ENCODE measurements at regions not wholly inside any gene's neighbourhood (a gene's known extent, or its start where the extent isn't known, plus 50 kb on each side); places are given as distances from the start of the nearest gene placed in this dataset.
"Not testable (repeated sequence)": the region's sequence is repeated elsewhere in the genome, so short reads cannot be mapped to it uniquely, and the experiment has no call there.

- Histone ChIP-seq H3K4me1 (no peaks in the 10 kb centered on the region), H3K36me3 (no peaks in the 10 kb centered on the region), H3K4me3 (no peak overlapping the region), H3K27ac (no peak overlapping the region), H3K27me3 (peaks cover 3% of the 10 kb centered on the region), H3K9me3 (no peaks in the 10 kb centered on the region)
- no peak for DNase-seq (ENCODE audit: low spot score in 2 of 2)
- WGBS: 63% methylated on average over 6 of the region's 6 CpGs
- TF ChIP-seq CTCF (IDR thresholded peaks at IDR 0.05) (no peak), POLR2A (IDR thresholded peaks at IDR 0.05) (no peak), EP300 (IDR thresholded peaks at IDR 0.05) (no peak), POLR2AphosphoS5 (IDR thresholded peaks at IDR 0.05) (no peak)
These were observed 199.2 kb downstream of the MN1 start for GRCh38 chr22:27602390-27602789.

GRCh38 chr22:27603111-27603799 lies 198.3 kb downstream of the MN1 start:
- no peaks in the 10 kb centered on the region for H3K9me3 ChIP-seq
- H3K27me3 ChIP-seq: peaks cover 3% of the 10 kb centered on the region
- DNase-seq (ENCODE audit: low spot score in 2 of 2): no peak
- H3K27ac ChIP-seq: no peak overlapping the region
- H3K4me3 ChIP-seq: no peak overlapping the region
- H3K4me1 ChIP-seq: no peaks in the 10 kb centered on the region
- WGBS: 88% methylated on average over 11 of the region's 11 CpGs
- no peaks in the 10 kb centered on the region for H3K36me3 ChIP-seq
- TF ChIP-seq POLR2AphosphoS5 (IDR thresholded peaks at IDR 0.05) (no peak), CTCF (IDR thresholded peaks at IDR 0.05) (no peak), EP300 (IDR thresholded peaks at IDR 0.05) (no peak), POLR2A (IDR thresholded peaks at IDR 0.05) (no peak)

GRCh38 chr22:27603800-27604144 lies 197.8 kb downstream of the MN1 start:
- Histone ChIP-seq H3K27me3 (peaks cover 3% of the 10 kb centered on the region), H3K27ac (no peak overlapping the region), H3K4me3 (no peak overlapping the region), H3K9me3 (no peaks in the 10 kb centered on the region), H3K36me3 (no peaks in the 10 kb centered on the region), H3K4me1 (no peaks in the 10 kb centered on the region)
- 65% methylated on average over 9 of the region's 9 CpGs for WGBS
- no peak for TF ChIP-seq POLR2A (IDR thresholded peaks at IDR 0.05)
- TF ChIP-seq EP300 (IDR thresholded peaks at IDR 0.05): no peak
- TF ChIP-seq POLR2AphosphoS5 (IDR thresholded peaks at IDR 0.05): no peak
- no peak for TF ChIP-seq CTCF (IDR thresholded peaks at IDR 0.05)
- DNase-seq (ENCODE audit: low spot score in 2 of 2): no peak

GRCh38 chr22:27605390-27605789 lies 196.2 kb downstream of the MN1 start:
- WGBS: 79% methylated on average over 4 of the region's 4 CpGs
- no peaks in the 10 kb centered on the region for H3K36me3 ChIP-seq
- DNase-seq (ENCODE audit: low spot score in 2 of 2): no peak
- no peaks in the 10 kb centered on the region for H3K9me3 ChIP-seq
- no peak overlapping the region for H3K4me3 ChIP-seq
- no peak overlapping the region for H3K27ac ChIP-seq
- no peaks in the 10 kb centered on the region for H3K4me1 ChIP-seq
- TF ChIP-seq CTCF (IDR thresholded peaks at IDR 0.05): no peak
- H3K27me3 ChIP-seq: peaks cover 3% of the 10 kb centered on the region

GRCh38 chr22:27607750-27608149 lies 193.8 kb downstream of the MN1 start:
- H3K36me3 ChIP-seq; H3K4me3 ChIP-seq; H3K4me1 ChIP-seq; H3K9me3 ChIP-seq; DNase-seq (ENCODE audit: low spot score in 2 of 2); H3K27ac ChIP-seq: not testable (repeated sequence)
- H3K27me3 ChIP-seq: peaks cover 11% of the 10 kb centered on the region
- 93% methylated on average over 4 of the region's 7 CpGs for WGBS

- DNase-seq (ENCODE audit: low spot score in 2 of 2): no peak
- H3K9me3 ChIP-seq: no peaks in the 10 kb centered on the region
- peaks cover 28% of the 10 kb centered on the region for H3K27me3 ChIP-seq
- WGBS: 48% methylated on average over 8 of the region's 18 CpGs
- peaks cover 7% of the 10 kb centered on the region for H3K4me1 ChIP-seq
- no peak for TF ChIP-seq EP300 (IDR thresholded peaks at IDR 0.05)
- no peak for TF ChIP-seq CTCF (IDR thresholded peaks at IDR 0.05)
- H3K27ac ChIP-seq: no peak overlapping the region
- no peak overlapping the region for H3K4me3 ChIP-seq
- H3K36me3 ChIP-seq: no peaks in the 10 kb centered on the region
These were observed 192.1 kb downstream of the MN1 start for GRCh38 chr22:27609451-27609888.

- not testable (repeated sequence) for H3K9me3 ChIP-seq; DNase-seq (ENCODE audit: low spot score in 2 of 2); H3K27ac ChIP-seq; H3K4me1 ChIP-seq; H3K4me3 ChIP-seq; H3K36me3 ChIP-seq
- 90% methylated on average over 4 of the region's 4 CpGs for WGBS
- H3K27me3 ChIP-seq: peaks cover 34% of the 10 kb centered on the region
These were observed 191.4 kb downstream of the MN1 start for GRCh38 chr22:27610164-27610563.

All from suprapubic skin (tissue), 4 donors.